ENCODE measurements at regions not wholly inside any gene's neighbourhood (a gene's known extent, or its start where the extent isn't known, plus 50 kb on each side); places are given as distances from the start of the nearest gene placed in this dataset.

DNA sequence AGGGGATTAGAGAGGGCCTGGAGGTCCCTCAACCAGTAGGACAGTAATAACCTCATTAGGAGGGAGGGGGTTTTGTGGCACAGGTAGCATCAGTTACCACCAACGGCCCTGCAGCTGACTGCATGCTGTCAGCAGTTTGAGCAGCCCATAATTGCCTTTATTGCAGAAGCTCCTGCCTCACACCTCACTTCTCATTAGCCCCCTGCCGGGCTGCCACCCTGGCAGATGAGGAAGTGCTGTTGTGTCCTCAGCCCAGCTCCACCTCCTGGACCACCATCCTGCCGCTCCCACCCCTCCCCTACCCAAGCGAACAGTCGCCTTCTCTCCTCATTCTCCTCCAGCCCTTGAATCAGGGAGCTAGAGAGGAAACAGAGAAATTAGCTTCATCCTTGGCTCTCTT lies 237.4 kb downstream of the LMX1A start:
- no peak for TF ChIP-seq POLR2AphosphoS5 (IDR thresholded peaks at IDR 0.05)
- TF ChIP-seq, protein P1, sequence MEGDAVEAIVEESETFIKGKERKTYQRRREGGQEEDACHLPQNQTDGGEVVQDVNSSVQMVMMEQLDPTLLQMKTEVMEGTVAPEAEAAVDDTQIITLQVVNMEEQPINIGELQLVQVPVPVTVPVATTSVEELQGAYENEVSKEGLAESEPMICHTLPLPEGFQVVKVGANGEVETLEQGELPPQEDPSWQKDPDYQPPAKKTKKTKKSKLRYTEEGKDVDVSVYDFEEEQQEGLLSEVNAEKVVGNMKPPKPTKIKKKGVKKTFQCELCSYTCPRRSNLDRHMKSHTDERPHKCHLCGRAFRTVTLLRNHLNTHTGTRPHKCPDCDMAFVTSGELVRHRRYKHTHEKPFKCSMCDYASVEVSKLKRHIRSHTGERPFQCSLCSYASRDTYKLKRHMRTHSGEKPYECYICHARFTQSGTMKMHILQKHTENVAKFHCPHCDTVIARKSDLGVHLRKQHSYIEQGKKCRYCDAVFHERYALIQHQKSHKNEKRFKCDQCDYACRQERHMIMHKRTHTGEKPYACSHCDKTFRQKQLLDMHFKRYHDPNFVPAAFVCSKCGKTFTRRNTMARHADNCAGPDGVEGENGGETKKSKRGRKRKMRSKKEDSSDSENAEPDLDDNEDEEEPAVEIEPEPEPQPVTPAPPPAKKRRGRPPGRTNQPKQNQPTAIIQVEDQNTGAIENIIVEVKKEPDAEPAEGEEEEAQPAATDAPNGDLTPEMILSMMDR (IDR thresholded peaks at IDR 0.05): no peak

Measured in esophagus muscularis mucosa (tissue), 3 donors.